ENCODE measurements at regions not wholly inside any gene's neighbourhood (a gene's known extent, or its start where the extent isn't known, plus 50 kb on each side); places are given as distances from the start of the nearest gene placed in this dataset.

- H3K36me3 ChIP-seq: no peaks in the 10 kb centered on the region
- no peaks in the 10 kb centered on the region for H3K4me1 ChIP-seq
- no peak overlapping the region for H3K4me3 ChIP-seq
- no peak overlapping the region for H3K4me2 ChIP-seq
- no peak for TF ChIP-seq Cebpa-rat (IDR thresholded peaks at IDR 0.05)
- no peak overlapping the region for H3K27ac ChIP-seq
- no peaks in the 10 kb centered on the region; the same call in 1 of the 2 replicates for H3K9me3 ChIP-seq
- no peaks in the 10 kb centered on the region for H4K20me1 ChIP-seq
- no peak overlapping the region for H3K9ac ChIP-seq
- no peaks in the 10 kb centered on the region for H3K27me3 ChIP-seq
These were observed 140.7 kb upstream of the SLC28A3 start for GRCh38 chr9:84481231-84481630.

- no peak for TF ChIP-seq Cebpa-rat (IDR thresholded peaks at IDR 0.05)
- Histone ChIP-seq H3K4me3 (no peak overlapping the region), H3K36me3 (no peaks in the 10 kb centered on the region), H4K20me1 (no peaks in the 10 kb centered on the region), H3K9ac (no peak overlapping the region), H3K9me3 (no peaks in the 10 kb centered on the region; the same call in 1 of the 2 replicates), H3K27me3 (no peaks in the 10 kb centered on the region), H3K27ac (no peak overlapping the region), H3K4me1 (no peaks in the 10 kb centered on the region), H3K4me2 (no peak overlapping the region)
These were observed 141.2 kb upstream of the SLC28A3 start for GRCh38 chr9:84481636-84482218.

- Histone ChIP-seq H3K4me1 (no peaks in the 10 kb centered on the region), H3K27me3 (no peaks in the 10 kb centered on the region), H3K9ac (no peak overlapping the region), H3K27ac (no peak overlapping the region), H3K9me3 (no peaks in the 10 kb centered on the region), H3K4me2 (no peak overlapping the region), H3K36me3 (no peaks in the 10 kb centered on the region), H3K4me3 (no peak overlapping the region), H4K20me1 (no peaks in the 10 kb centered on the region)
- TF ChIP-seq Cebpa-rat (IDR thresholded peaks at IDR 0.05): no peak
These were observed 142.0 kb upstream of the SLC28A3 start for GRCh38 chr9:84482607-84483006.

GRCh38 chr9:84484172-84484571 lies 143.6 kb upstream of the SLC28A3 start:
- Histone ChIP-seq H3K4me3 (no peak overlapping the region), H4K20me1 (no peaks in the 10 kb centered on the region), H3K4me1 (no peaks in the 10 kb centered on the region), H3K9ac (no peak overlapping the region), H3K36me3 (no peaks in the 10 kb centered on the region), H3K9me3 (no peaks in the 10 kb centered on the region), H3K27me3 (no peaks in the 10 kb centered on the region), H3K4me2 (no peak overlapping the region), H3K27ac (no peak overlapping the region)
- no peak for TF ChIP-seq Cebpa-rat (IDR thresholded peaks at IDR 0.05)

- Histone ChIP-seq H3K27me3 (no peaks in the 10 kb centered on the region), H3K9me3 (no peaks in the 10 kb centered on the region), H3K9ac (no peak overlapping the region), H3K4me3 (no peak overlapping the region), H3K4me2 (no peak overlapping the region), H3K4me1 (no peaks in the 10 kb centered on the region), H3K36me3 (no peaks in the 10 kb centered on the region), H4K20me1 (no peaks in the 10 kb centered on the region), H3K27ac (no peak overlapping the region)
- no peak for TF ChIP-seq Cebpa-rat (IDR thresholded peaks at IDR 0.05)
These were observed 145.0 kb upstream of the SLC28A3 start for GRCh38 chr9:84485539-84485938.

- Histone ChIP-seq H3K4me3 (no peak overlapping the region), H4K20me1 (no peaks in the 10 kb centered on the region), H3K4me1 (no peaks in the 10 kb centered on the region), H3K9me3 (no peaks in the 10 kb centered on the region), H3K4me2 (no peak overlapping the region), H3K9ac (no peak overlapping the region), H3K27me3 (no peaks in the 10 kb centered on the region), H3K36me3 (no peaks in the 10 kb centered on the region), H3K27ac (no peak overlapping the region)
- TF ChIP-seq Cebpa-rat (IDR thresholded peaks at IDR 0.05): no peak
These were observed 146.1 kb upstream of the SLC28A3 start for GRCh38 chr9:84486663-84487062.

GRCh38 chr9:84490206-84490841 lies 149.8 kb upstream of the SLC28A3 start:
- TF ChIP-seq Cebpa-rat (IDR thresholded peaks at IDR 0.05): no peak
- no peaks in the 10 kb centered on the region for H3K9me3 ChIP-seq

GRCh38 chr9:84490842-84491325 lies 150.3 kb upstream of the SLC28A3 start:
- no peak overlapping the region for H3K27ac ChIP-seq
- H3K9me3 ChIP-seq: no peaks in the 10 kb centered on the region
- H4K20me1 ChIP-seq: no peaks in the 10 kb centered on the region
- no peaks in the 10 kb centered on the region for H3K36me3 ChIP-seq
- no peak overlapping the region for H3K4me2 ChIP-seq
- H3K27me3 ChIP-seq: no peaks in the 10 kb centered on the region
- H3K9ac ChIP-seq: no peak overlapping the region
- H3K4me1 ChIP-seq: peaks cover 9% of the 10 kb centered on the region
- no peak for TF ChIP-seq Cebpa-rat (IDR thresholded peaks at IDR 0.05)
- H3K4me3 ChIP-seq: no peak overlapping the region

More at GRCh38 chr9:84490206-84490841, 149.8 kb upstream of the SLC28A3 start:
- Histone ChIP-seq H3K9ac (no peak overlapping the region), H3K4me3 (no peak overlapping the region), H3K27me3 (no peaks in the 10 kb centered on the region), H3K4me1 (peaks cover 9% of the 10 kb centered on the region), H3K36me3 (no peaks in the 10 kb centered on the region), H4K20me1 (no peaks in the 10 kb centered on the region), H3K27ac (no peak overlapping the region), H3K4me2 (no peak overlapping the region)

- Histone ChIP-seq H3K4me2 (no peak overlapping the region), H3K9me3 (no peaks in the 10 kb centered on the region), H3K9ac (no peak overlapping the region), H3K27ac (no peak overlapping the region), H3K4me3 (no peak overlapping the region), H3K27me3 (no peaks in the 10 kb centered on the region), H4K20me1 (no peaks in the 10 kb centered on the region), H3K36me3 (no peaks in the 10 kb centered on the region), H3K4me1 (peaks cover 9% of the 10 kb centered on the region)
- TF ChIP-seq Cebpa-rat (IDR thresholded peaks at IDR 0.05): no peak
These were observed 152.0 kb upstream of the SLC28A3 start for GRCh38 chr9:84492366-84493159.

Data from BLaER1 (cell line).